Body of pancreas (tissue), 4 donors: ENCODE measurements at regions not wholly inside any gene's neighbourhood (a gene's known extent, or its start where the extent isn't known, plus 50 kb on each side); places are given as distances from the start of the nearest gene placed in this dataset.
A peak's percentile ranks its signal among the peaks of the same experiment; 100 is the strongest.

Experiments
- ATAC-seq: fragments of 150-250 bp; one replicate; pipeline ENCODE4 v1.9.1; 2016
- DNase-seq, 4 donors: peaks; one replicate each; pipeline ENCODE4 v3.0.0-alpha.2; 2019
- H3K27ac ChIP-seq, 4 donors: fragments of 200-600 bp; sonication (generic); 1 replicate in 3 of 4; 2 replicates in 1 of 4; pipeline versions ENCODE4 v1.5.1 to v1.6.1; 2016 to 2019; ENCODE audit warnings: mild to moderate bottlenecking in 1 of 4, mixed read lengths in 1 of 4, moderate library complexity in 1 of 4
- H3K27me3 ChIP-seq, 2 donors: fragments of 200-600 bp; sonication (generic); one replicate each; pipeline ENCODE4 v1.6.0; 2016; ENCODE audit warnings: mild to moderate bottlenecking in 1 of 2
- H3K36me3 ChIP-seq, 2 donors: fragments of 200-600 bp; sonication (generic); replicated peaks in 1 of 2; 2 replicates each; pipeline ENCODE4 v1.5.1; 2016; ENCODE audit warnings: low read depth in 2 of 2; ENCODE audit not compliant: insufficient read depth in 1 of 2
- H3K4me1 ChIP-seq: fragments of 200-600 bp; sonication (generic); one replicate; pipeline ENCODE4 v1.6.0; 2016
- H3K4me3 ChIP-seq, 2 donors: fragments of 200-600 bp; sonication (generic); 1 replicate in 1 of 2; 2 replicates in 1 of 2; pipeline ENCODE4 v1.5.1; 2016 to 2019
- H3K9me3 ChIP-seq, 3 donors: fragments of 200-600 bp; sonication (generic); 1 replicate in 2 of 3; 2 replicates in 1 of 3; pipeline ENCODE4 v1.5.1; 2016
- POLR2A ChIP-seq, 3 donors: fragments of 450-650 bp; IDR thresholded peaks; one replicate each; pipeline ENCODE4 v1.6.1; 2016; ENCODE audit warnings: antibody characterized with exemption in 3 of 3, mild to moderate bottlenecking in 2 of 3
- WGBS, 2 donors: methylation state at CpG; one replicate each; pipeline ENCODE4 v1.1.5; 2017; 5-methylcytosine and 5-hydroxymethylcytosine counted together
- intact Hi-C: fragments of 100-400 bp; cut with DNase I; formaldehyde crosslinking; loops from one replicate; pipeline ENCODE4 v1.15.1; 2023
- TF ChIP-seq, protein P1 (sequence below), 7 experiments: fragments of 450-650 bp in 4 of 7; fragments of 200-600 bp in 3 of 7; sonication (generic) in 3 of 7; IDR thresholded peaks; one replicate each; pipeline ENCODE4 v1.5.1; 2016 to 2019; ENCODE audit warnings: antibody characterized with exemption in 7 of 7

DNA sequence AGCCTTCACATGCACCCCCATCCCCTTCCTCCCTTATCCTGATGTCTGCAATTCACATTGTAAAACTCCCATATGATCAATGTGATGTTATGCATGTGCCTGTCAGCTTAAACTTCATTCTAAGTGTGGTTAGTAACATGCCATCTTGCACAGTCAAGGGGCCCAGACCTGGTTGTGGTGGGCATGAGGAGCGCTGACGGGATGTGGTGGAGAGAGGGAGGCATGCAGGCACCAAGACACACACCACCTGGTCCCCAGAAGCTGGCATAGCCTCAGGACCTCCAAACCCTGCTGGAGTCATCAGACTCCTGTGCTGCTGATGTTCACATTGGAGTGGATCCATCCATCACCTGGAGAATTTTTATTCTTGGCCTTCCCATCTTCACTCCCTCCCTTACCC is 90.5 kb upstream of the ABCC4 start:
- no peak for TF ChIP-seq POLR2A (IDR thresholded peaks at IDR 0.05)
- no peaks in the 10 kb centered on the region for H3K27me3 ChIP-seq
- ATAC-seq: no peak
- H3K27ac ChIP-seq: no peak overlapping the region
- no peaks in the 10 kb centered on the region for H3K9me3 ChIP-seq
- no peaks in the 10 kb centered on the region for H3K4me1 ChIP-seq
- H3K36me3 ChIP-seq: no peaks in the 10 kb centered on the region
- WGBS, 2 donors: 85 to 100% methylated on average over 2 of the region's 2 CpGs
- no peak for DNase-seq
- H3K4me3 ChIP-seq: no peak overlapping the region
- intact Hi-C loops: no loop called here

GRCh38 chr13:95392597-95392996 is 91.3 kb upstream of the ABCC4 start:
- no peaks in the 10 kb centered on the region for H3K9me3 ChIP-seq
- DNase-seq (no peak), ATAC-seq (no peak)
- no peaks in the 10 kb centered on the region for H3K4me1 ChIP-seq
- no peaks in the 10 kb centered on the region for H3K36me3 ChIP-seq
- H3K27ac ChIP-seq: no peak overlapping the region
- WGBS, 2 donors: 83 to 93% methylated on average over 3 of the region's 3 CpGs
- intact Hi-C loops: no loop called here
- no peak overlapping the region for H3K4me3 ChIP-seq
- no peak for TF ChIP-seq POLR2A (IDR thresholded peaks at IDR 0.05)
- TF ChIP-seq, protein P1, sequence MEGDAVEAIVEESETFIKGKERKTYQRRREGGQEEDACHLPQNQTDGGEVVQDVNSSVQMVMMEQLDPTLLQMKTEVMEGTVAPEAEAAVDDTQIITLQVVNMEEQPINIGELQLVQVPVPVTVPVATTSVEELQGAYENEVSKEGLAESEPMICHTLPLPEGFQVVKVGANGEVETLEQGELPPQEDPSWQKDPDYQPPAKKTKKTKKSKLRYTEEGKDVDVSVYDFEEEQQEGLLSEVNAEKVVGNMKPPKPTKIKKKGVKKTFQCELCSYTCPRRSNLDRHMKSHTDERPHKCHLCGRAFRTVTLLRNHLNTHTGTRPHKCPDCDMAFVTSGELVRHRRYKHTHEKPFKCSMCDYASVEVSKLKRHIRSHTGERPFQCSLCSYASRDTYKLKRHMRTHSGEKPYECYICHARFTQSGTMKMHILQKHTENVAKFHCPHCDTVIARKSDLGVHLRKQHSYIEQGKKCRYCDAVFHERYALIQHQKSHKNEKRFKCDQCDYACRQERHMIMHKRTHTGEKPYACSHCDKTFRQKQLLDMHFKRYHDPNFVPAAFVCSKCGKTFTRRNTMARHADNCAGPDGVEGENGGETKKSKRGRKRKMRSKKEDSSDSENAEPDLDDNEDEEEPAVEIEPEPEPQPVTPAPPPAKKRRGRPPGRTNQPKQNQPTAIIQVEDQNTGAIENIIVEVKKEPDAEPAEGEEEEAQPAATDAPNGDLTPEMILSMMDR (IDR thresholded peaks at IDR 0.05): no peak
- H3K27me3 ChIP-seq: no peaks in the 10 kb centered on the region

GRCh38 chr13:95403349-95404140 is 102.3 kb upstream of the ABCC4 start:
- no peaks in the 10 kb centered on the region for H3K27me3 ChIP-seq
- ATAC-seq: no peak
- intact Hi-C loops: loop anchor here (5.0 kb wide), 1 partner anchor 211 kb away; no protein-coding TSS in a partner anchor
- peaks cover 5% of the 10 kb centered on the region for H3K4me1 ChIP-seq
- 37 to 39% methylated on average over 17 of the region's 17 CpGs for WGBS, 2 donors
- DNase-seq: no peak
- no peak overlapping the region for H3K27ac ChIP-seq
- H3K4me3 ChIP-seq: no peak overlapping the region
- H3K9me3 ChIP-seq: no peaks in the 10 kb centered on the region
- no peaks in the 10 kb centered on the region for H3K36me3 ChIP-seq
- no peak for TF ChIP-seq POLR2A (IDR thresholded peaks at IDR 0.05)
- TF ChIP-seq, protein P1 (IDR thresholded peaks at IDR 0.05): no peak

DNA sequence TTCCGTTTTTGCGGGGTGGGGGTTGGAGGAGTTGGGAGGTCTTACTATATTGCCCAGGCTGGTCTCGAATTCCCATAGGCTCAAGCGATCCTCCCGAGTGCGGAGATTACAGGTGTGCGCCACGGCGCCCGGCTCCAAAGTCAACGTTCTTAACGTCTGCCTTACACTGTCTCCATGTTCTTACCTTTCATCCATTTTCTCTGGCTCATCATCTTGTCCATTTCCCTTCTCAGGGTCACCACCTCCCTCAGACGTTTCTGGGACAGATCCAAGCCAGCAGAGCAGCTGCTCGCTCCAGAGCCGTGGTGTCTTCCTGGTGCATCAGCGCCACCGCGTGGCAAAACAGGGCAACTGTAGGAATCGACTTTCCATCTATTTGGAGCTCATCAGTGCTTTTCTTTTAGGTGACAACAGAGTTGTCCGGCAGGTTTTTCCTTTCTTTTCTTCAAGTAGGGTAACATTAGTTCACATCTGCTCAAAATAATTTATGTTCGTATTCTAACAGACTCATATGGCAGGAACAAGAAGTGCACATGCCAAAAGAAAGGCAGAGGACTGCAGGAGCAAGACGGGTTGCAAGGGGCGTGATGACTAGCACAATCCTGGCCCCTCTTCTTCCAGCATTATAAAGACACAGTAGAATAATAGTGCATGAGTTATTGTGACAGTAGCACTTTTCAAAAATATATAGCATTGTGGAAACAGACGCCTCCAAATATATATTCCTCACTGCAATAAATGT is 103.1 kb upstream of the ABCC4 start:
- peak; percentile 87 for ATAC-seq
- peak; percentile 83 to 89 (median 87) for DNase-seq
- H3K4me1 ChIP-seq: peaks cover 5% of the 10 kb centered on the region
- no peaks in the 10 kb centered on the region for H3K9me3 ChIP-seq
- no peaks in the 10 kb centered on the region for H3K36me3 ChIP-seq
- no peaks in the 10 kb centered on the region for H3K27me3 ChIP-seq
- 9 to 14% methylated on average over 24 of the region's 24 CpGs for WGBS, 2 donors
- no peak overlapping the region for H3K4me3 ChIP-seq
- intact Hi-C loops: loop anchor here (5.0 kb wide), 1 partner anchor 212 kb away; no protein-coding TSS in a partner anchor
- H3K27ac ChIP-seq: no peak overlapping the region
- TF ChIP-seq, protein P1 (IDR thresholded peaks at IDR 0.05): peak; percentile 87 to 97 (median 94)
- no peak for TF ChIP-seq POLR2A (IDR thresholded peaks at IDR 0.05)

DNA sequence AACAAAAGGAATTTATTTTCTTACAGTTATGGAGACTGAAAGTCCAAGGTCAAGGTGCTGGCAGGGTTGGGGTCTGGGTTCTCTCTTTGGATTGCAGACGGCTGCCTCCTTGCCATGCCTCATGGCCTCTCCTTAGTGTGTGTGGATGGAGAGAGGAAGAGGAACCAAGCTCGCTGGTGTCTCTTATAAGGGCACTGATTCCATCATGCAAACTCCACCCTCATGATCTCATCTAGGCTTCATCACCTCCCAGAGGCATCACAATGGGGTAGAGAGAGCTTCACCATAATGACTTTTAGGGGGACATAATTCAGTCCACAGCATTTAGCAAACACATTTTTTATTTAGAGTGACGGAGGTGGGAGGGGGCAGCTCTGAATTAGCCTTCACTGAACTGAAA is 104.9 kb upstream of the ABCC4 start:
- no peak overlapping the region for H3K4me3 ChIP-seq
- WGBS, 2 donors: 52 to 63% methylated on average over 3 of the region's 3 CpGs
- no peaks in the 10 kb centered on the region for H3K27me3 ChIP-seq
- TF ChIP-seq, protein P1 (IDR thresholded peaks at IDR 0.05): no peak
- no peak for TF ChIP-seq POLR2A (IDR thresholded peaks at IDR 0.05)
- no peaks in the 10 kb centered on the region for H3K9me3 ChIP-seq
- intact Hi-C loops: no loop called here
- peaks cover 5% of the 10 kb centered on the region for H3K4me1 ChIP-seq
- ATAC-seq (no peak), DNase-seq (no peak)
- H3K36me3 ChIP-seq: no peaks in the 10 kb centered on the region
- no peak overlapping the region for H3K27ac ChIP-seq
